A172 (cell line): ENCODE measurements at regions not wholly inside any gene's neighbourhood (a gene's known extent, or its start where the extent isn't known, plus 50 kb on each side); places are given as distances from the start of the nearest gene placed in this dataset.
"Not testable (repeated sequence)": the region's sequence is repeated elsewhere in the genome, so short reads cannot be mapped to it uniquely, and the experiment has no call there.

ENCODE experiments used
- DNase-seq: peaks from one replicate; pipeline ENCODE4 v3.0.0-alpha.2; 2015; ENCODE audit warnings: low spot score

DNA sequence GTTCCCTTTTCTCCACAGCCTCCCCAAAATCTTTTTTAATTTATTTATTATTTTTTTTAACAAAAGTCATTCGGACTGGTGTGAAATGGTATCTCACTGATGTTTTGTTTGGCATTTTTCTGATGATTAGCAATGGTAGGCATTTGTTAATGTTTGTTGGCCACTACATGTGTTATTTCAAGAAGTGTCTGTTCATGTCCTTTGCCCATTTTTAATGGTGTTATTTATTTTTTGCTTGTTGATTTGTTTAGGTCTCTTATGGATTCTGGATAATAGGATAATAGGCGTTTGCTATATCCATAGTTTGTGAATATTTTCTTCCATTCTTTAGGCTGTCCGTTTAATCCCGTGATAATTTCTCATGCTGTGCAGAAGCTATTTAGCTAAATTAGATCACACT is 596.5 kb upstream of the DEFB115 start:
- not testable (repeated sequence) for DNase-seq

DNA sequence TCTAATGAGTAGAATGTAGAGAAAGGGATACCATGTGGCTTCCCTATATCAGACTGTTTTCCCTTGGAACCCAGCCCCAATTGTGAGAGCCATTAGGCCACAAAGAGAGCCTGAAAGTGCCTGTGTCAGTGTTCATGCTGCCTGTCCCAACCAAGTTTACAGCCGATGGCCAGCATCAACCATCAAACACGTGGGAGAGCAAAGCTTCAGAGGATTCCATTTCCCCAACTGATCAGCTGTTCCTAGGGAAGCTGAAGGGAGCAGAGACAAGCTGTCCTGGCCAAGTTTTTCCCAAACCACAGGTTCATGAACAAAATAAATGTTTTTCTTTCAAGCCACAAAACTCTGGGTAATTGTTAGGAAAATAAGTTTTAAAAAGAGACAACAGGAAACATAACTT is 589.0 kb upstream of the DEFB115 start:
- DNase-seq, result not testable (repeated sequence)

GRCh38 chr20:30669330-30670029 is 588.0 kb upstream of the DEFB115 start:
- not testable (repeated sequence) for DNase-seq

DNA sequence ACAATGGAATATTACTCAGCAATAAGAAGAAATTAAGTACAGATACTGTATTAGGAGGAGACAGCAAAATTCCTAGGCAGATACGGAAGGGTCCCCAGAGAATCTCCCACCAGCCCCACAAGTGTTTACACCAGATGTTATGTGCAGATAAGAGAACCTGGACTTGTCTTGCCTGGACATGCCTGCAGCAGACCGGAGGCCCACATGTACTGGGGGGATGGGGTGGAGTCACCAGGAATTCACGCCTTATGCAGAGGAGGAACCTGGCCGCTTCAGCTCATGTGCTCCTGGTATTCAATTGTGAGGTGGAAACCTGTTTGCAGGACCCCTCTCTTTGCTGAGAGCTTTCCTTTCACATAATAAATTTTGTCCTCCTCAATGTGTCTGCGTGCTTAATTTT is 586.3 kb upstream of the DEFB115 start:
- not testable (repeated sequence) for DNase-seq

DNA sequence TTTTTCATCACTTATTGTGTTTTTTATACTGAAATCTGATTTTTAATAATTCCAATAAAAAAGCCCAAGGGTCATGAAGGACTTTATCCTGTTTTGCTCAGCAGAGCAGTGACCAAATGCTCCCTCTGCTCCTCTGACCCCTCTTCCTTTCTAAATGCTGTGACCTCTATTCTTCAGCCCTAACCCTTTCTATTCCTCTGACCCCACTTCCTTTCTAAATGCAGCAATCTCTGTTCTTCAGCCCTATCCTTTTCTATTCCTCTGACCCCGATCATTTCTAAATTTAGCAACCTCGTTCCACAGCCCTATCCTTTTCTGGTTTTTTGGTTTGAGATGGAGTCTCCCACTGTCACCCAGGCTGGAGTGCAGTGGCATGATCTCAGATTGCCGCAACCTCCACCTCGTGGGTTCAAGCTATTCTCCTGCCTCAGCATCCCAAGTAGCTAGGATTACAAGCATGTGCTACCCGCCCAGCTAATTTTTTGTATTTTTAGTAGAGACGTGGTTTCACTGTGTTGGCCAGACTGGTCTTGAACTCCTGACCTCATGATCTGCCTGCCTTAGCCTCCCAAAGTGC is 581.4 kb upstream of the DEFB115 start:
- not testable (repeated sequence) for DNase-seq

DNA sequence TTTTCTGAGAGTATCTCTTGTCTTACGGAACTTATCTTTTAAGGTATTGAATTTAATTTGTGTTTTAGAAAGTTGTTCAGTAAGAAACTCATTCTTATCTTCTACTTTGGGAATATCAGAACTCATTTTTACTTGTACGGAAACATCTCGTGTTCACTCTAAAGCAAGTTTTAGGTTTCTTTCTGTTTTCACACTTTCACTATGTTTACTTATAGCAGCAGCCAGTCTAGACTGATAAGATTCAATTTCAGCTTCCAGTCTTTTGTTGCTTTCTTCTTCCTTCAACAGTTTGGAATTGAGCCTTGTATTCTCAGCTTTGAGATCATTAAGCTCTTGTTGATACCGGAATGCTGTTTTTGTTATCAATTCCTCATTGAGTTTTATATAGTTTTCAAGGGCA is 575.2 kb upstream of the DEFB115 start:
- DNase-seq, result not testable (repeated sequence)

DNA sequence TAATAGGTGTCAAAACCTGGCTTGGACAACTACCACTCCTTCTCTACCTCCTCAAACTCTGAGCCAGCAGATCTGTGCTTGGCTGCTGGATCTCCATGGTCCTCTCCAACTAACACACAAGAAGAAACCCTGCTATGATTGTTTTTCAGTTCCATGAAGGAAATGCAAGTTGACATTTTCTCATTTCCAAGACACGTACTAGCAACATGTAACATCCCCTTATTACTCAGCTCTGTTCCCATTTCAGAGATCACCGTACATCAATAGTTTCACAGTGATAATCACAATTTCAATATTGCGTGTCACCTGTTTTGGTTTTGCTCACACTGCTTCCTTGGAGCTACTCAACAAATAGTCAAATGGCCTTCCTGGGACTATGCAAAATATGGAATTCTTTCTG is 544.6 kb upstream of the DEFB115 start:
- DNase-seq, result not testable (repeated sequence)

- not testable (repeated sequence) for DNase-seq
These were observed 537.9 kb upstream of the DEFB115 start for GRCh38 chr20:30719415-30720199.

DNA sequence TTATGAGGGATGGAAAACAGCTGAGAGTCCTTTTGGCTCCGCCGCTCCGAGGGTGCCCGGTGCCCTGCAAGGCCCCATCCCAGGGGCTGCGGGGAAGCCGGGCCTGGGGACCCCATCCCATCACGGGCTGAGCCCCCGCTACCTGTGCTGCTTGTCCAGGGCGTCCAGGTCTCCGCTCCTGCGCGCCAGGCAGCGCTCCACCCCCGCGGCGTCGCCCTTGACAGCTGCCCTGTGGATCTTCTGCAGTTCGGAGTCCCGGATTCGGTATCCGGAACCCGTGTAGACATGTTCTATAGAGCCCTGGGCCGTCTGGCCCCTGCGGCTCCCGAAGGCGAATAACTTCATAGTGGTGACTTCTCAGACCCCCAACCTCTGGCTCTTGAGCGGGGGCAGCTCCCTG is 534.0 kb upstream of the DEFB115 start:
- not testable (repeated sequence) for DNase-seq

- not testable (repeated sequence) for DNase-seq
These were observed 533.4 kb upstream of the DEFB115 start for GRCh38 chr20:30723934-30724687.

DNA sequence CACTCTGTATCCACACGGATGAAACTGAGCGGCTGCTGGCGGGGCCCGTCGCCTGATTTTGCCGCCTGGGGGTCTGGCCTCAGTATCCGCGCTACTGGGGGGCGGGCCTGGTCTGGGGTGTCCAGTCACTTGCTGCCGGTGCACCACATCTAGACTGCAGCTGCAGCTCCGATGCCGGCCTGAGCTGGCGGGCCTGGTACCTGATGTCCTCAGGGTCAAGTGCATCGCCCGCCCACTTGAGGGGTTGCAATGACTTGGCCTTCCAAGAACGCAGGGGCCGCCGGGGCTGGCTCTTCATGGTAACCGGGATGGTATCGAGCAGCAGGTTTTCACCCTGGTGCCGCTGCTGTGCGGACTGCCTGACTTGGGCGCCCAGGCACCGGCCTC is 532.8 kb upstream of the DEFB115 start:
- not testable (repeated sequence) for DNase-seq

GRCh38 chr20:30725188-30725587 is 532.3 kb upstream of the DEFB115 start:
- DNase-seq, result not testable (repeated sequence)

GRCh38 chr20:30728271-30728885 is 529.1 kb upstream of the DEFB115 start:
- DNase-seq, result not testable (repeated sequence)
